Mesenchymal stem cell (in vitro differentiated cells and primary cell): ENCODE measurements at regions not wholly inside any gene's neighbourhood (a gene's known extent, or its start where the extent isn't known, plus 50 kb on each side); places are given as distances from the start of the nearest gene placed in this dataset.

ENCODE experiments used
- DNase-seq: peaks from one replicate; pipeline ENCODE4 v3.0.0-alpha.2; 2013
- H2AFZ ChIP-seq: one replicate; pipeline ENCODE4 v1.6.1; 2013; ENCODE audit warnings: low read depth, mild to moderate bottlenecking, control low read depth, inconsistent platforms, low read length, moderate library complexity
- H2AK5ac ChIP-seq: 2 replicates; pipeline ENCODE4 v1.6.1; 2013; ENCODE audit warnings: low read length, moderate library complexity, mild to moderate bottlenecking, inconsistent platforms; ENCODE audit not compliant: severe bottlenecking
- H2BK120ac ChIP-seq: one replicate; pipeline ENCODE4 v1.6.1; 2013; ENCODE audit warnings: low read depth, mild to moderate bottlenecking, inconsistent platforms, low read length, moderate library complexity
- H2BK12ac ChIP-seq, 2 experiments: one replicate each; pipeline ENCODE4 v1.6.1; 2013; ENCODE audit warnings: inconsistent platforms in 2 of 2, low read length in 2 of 2, mild to moderate bottlenecking in 2 of 2, moderate library complexity in 2 of 2, control low read depth in 1 of 2
- H2BK15ac ChIP-seq: one replicate; pipeline ENCODE4 v1.6.1; 2013; ENCODE audit warnings: mild to moderate bottlenecking, low read depth, inconsistent platforms; ENCODE audit not compliant: poor library complexity, severe bottlenecking
- H2BK5ac ChIP-seq: 2 replicates; pipeline ENCODE4 v1.6.1; 2013; ENCODE audit warnings: low read depth, mild to moderate bottlenecking, low read length, control low read depth, inconsistent platforms; ENCODE audit not compliant: poor library complexity, severe bottlenecking
- H3K14ac ChIP-seq, 2 experiments: one replicate each; pipeline ENCODE4 v1.6.1; 2013; ENCODE audit warnings: inconsistent platforms in 2 of 2, low read length in 2 of 2, control low read depth in 1 of 2, mild to moderate bottlenecking in 1 of 2, moderate library complexity in 1 of 2
- H3K18ac ChIP-seq, 2 experiments: one replicate each; pipeline ENCODE4 v1.6.1; 2013; ENCODE audit warnings: inconsistent platforms in 2 of 2, low read length in 2 of 2, control low read depth in 1 of 2, low read depth in 1 of 2, mild to moderate bottlenecking in 1 of 2
- H3K23ac ChIP-seq, 2 experiments: one replicate each; pipeline ENCODE4 v1.6.1; 2013; ENCODE audit warnings: inconsistent platforms in 2 of 2, low read length in 2 of 2, mild to moderate bottlenecking in 2 of 2, moderate library complexity in 2 of 2, control low read depth in 1 of 2
- H3K27ac ChIP-seq: 2 replicates; pipeline ENCODE4 v1.5.1; 2013; ENCODE audit warnings: mild to moderate bottlenecking, moderate library complexity, low read length, control low read depth, inconsistent platforms; ENCODE audit not compliant: poor library complexity, severe bottlenecking
- H3K27me3 ChIP-seq, 2 experiments: 2 replicates each; pipeline versions ENCODE4 v1.6.1 to v1.7.0; 2013; ENCODE audit warnings: low read length in 2 of 2, mild to moderate bottlenecking in 2 of 2, moderate library complexity in 2 of 2, control low read depth in 1 of 2, inconsistent platforms in 1 of 2; ENCODE audit not compliant: control insufficient read depth in 1 of 2, insufficient read depth in 1 of 2
- H3K36me3 ChIP-seq, 2 experiments: 2 replicates each; pipeline versions ENCODE4 v1.6.1 to v1.7.0; 2013; ENCODE audit warnings: low read length in 2 of 2, control low read depth in 1 of 2, inconsistent platforms in 1 of 2, low read depth in 1 of 2, mild to moderate bottlenecking in 1 of 2; ENCODE audit not compliant: insufficient read depth in 2 of 2, control insufficient read depth in 1 of 2
- H3K4ac ChIP-seq, 2 experiments: one replicate each; pipeline ENCODE4 v1.6.1; 2013; ENCODE audit warnings: inconsistent platforms in 2 of 2, low read length in 2 of 2, mild to moderate bottlenecking in 2 of 2, moderate library complexity in 2 of 2, control low read depth in 1 of 2, low read depth in 1 of 2
- H3K4me1 ChIP-seq: 2 replicates; pipeline ENCODE4 v1.6.1; 2013; ENCODE audit warnings: low read depth, low read length, control low read depth; ENCODE audit not compliant: control insufficient read depth, insufficient read depth
- H3K4me2 ChIP-seq: 2 replicates; pipeline ENCODE4 v1.6.1; 2013; ENCODE audit warnings: low read length, mild to moderate bottlenecking, inconsistent platforms; ENCODE audit not compliant: poor library complexity, severe bottlenecking
- H3K4me3 ChIP-seq, 2 experiments: 2 replicates each; pipeline versions ENCODE4 v1.5.1 to v1.7.0; 2013; ENCODE audit warnings: low read length in 2 of 2, mild to moderate bottlenecking in 2 of 2, control low read depth in 1 of 2, low read depth in 1 of 2; ENCODE audit not compliant: insufficient read depth in 1 of 2
- H3K79me1 ChIP-seq: replicated peaks from 2 replicates; pipeline ENCODE4 v1.6.1; 2013; ENCODE audit warnings: mild to moderate bottlenecking, control low read depth, low read length, inconsistent platforms; ENCODE audit not compliant: poor library complexity, severe bottlenecking
- H3K9ac ChIP-seq: 2 replicates; pipeline ENCODE4 v1.7.0; 2013; ENCODE audit warnings: mild to moderate bottlenecking, low read length, moderate library complexity
- H3K9me3 ChIP-seq: 2 replicates; pipeline ENCODE4 v1.7.0; 2013; ENCODE audit warnings: mild to moderate bottlenecking, low read length; ENCODE audit not compliant: control insufficient read depth
- H4K8ac ChIP-seq: one replicate; pipeline ENCODE4 v1.6.1; 2013; ENCODE audit warnings: inconsistent platforms, mild to moderate bottlenecking, low read length, moderate library complexity
- H4K91ac ChIP-seq: one replicate; pipeline ENCODE4 v1.6.1; 2013; ENCODE audit warnings: mild to moderate bottlenecking, low read length, inconsistent platforms
- WGBS: methylation state at CpG from one replicate; pipeline ENCODE4 v1.1.7; 2013; ENCODE audit warnings: mixed read lengths; 5-methylcytosine and 5-hydroxymethylcytosine counted together

DNA sequence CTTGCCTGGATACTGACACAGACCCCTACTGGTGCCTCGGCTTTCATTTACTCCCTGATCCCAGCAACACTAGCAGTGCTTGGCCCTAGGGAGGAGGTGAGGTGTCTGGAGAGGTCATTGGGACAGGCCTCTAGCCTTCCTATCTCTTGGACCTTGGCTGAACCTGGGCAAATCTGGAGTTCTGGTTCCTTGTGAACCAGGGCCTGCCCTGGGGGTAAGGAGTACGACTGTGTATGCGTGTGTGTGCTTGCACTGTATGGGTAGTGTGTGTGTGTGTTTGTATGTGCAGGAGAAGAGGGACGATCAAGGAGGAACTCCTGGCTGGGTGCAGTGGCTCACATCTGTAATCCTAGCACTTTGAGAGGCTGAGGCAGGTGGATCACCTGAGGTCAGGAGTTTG, 252.7 kb upstream of the CSF3R start:
- H3K4me2 ChIP-seq: no peak overlapping the region
- no peak overlapping the region for H3K4ac ChIP-seq
- H3K27ac ChIP-seq: no peak overlapping the region
- H3K36me3 ChIP-seq: no peaks in the 10 kb centered on the region
- no peak overlapping the region for H3K4me3 ChIP-seq
- H2AK5ac ChIP-seq: no peak overlapping the region
- no peaks in the 10 kb centered on the region for H3K79me1 ChIP-seq
- WGBS: 65% methylated on average over 3 of the region's 4 CpGs
- H3K27me3 ChIP-seq: peaks cover 0 to 22% of the 10 kb centered on the region in 2 experiments
- no peak overlapping the region for H2BK12ac ChIP-seq
- H4K91ac ChIP-seq: no peak overlapping the region
- no peak for DNase-seq
- H3K9ac ChIP-seq: no peak overlapping the region
- no peak overlapping the region for H3K18ac ChIP-seq
- H3K14ac ChIP-seq: no peak overlapping the region
- no peaks in the 10 kb centered on the region for H3K9me3 ChIP-seq
- H3K23ac ChIP-seq: no peak overlapping the region
- no peak overlapping the region for H2AFZ ChIP-seq
- H2BK120ac ChIP-seq: no peak overlapping the region
- no peak overlapping the region for H2BK15ac ChIP-seq
- H2BK5ac ChIP-seq: no peak overlapping the region
- H3K4me1 ChIP-seq: no peaks in the 10 kb centered on the region
- H4K8ac ChIP-seq: no peak overlapping the region

DNA sequence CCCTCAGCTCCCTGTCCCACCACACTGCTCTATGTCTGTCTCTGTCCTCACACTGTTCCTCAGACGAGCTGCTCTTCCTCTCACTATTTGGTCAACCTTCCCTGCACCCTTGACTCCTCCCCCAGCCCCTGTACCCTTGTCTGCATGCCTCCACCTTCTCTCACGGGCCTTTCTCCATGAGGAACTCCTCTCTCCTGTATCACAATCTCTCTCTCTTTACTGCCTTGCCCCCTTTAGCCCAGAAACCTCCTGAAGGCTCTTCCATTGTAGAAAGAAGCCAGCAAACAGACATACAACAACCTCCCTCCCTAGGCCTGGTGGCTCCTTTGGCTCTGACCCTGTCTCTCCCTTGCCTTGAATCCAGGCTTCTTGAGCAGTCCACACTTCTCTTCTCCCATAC, 251.6 kb upstream of the CSF3R start:
- Histone ChIP-seq H3K18ac (no peak overlapping the region), H3K4me1 (no peaks in the 10 kb centered on the region), H2BK5ac (no peak overlapping the region), H2BK120ac (no peak overlapping the region), H3K4me2 (no peak overlapping the region), H3K27ac (no peak overlapping the region), H3K14ac (no peak overlapping the region), H2BK12ac (no peak overlapping the region), H2BK15ac (no peak overlapping the region), H3K9ac (no peak overlapping the region), H2AK5ac (no peak overlapping the region), H3K4ac (no peak overlapping the region), H4K8ac (no peak overlapping the region), H2AFZ (no peak overlapping the region), H4K91ac (no peak overlapping the region), H3K9me3 (no peaks in the 10 kb centered on the region), H3K36me3 (no peaks in the 10 kb centered on the region), H3K79me1 (no peaks in the 10 kb centered on the region), H3K27me3 (peaks cover 0 to 22% of the 10 kb centered on the region in 2 experiments), H3K23ac (no peak overlapping the region), H3K4me3 (no peak overlapping the region)
- no peak for DNase-seq
- WGBS: 15% methylated on average over 2 of the region's 2 CpGs

DNA sequence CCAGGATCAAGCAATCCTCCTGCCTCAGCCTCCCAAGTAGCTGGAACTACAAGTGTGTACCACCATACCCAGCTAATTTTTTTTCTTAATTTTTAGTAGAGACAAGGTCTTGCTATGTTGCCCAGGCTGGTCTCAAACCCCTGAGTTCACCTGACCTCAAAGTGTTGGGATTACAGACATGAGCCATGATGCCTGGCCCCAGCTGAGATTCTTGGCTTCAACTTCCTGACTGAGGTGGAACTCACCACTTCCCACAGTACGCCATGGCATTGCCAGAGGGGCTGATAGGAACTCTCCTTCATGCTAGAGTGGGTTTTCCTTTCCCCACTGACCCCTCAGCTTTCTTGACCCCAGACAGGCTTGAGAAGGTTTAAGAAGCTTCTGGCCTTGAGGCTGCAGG, 251.0 kb upstream of the CSF3R start:
- no peak overlapping the region for H2BK120ac ChIP-seq
- no peak overlapping the region for H3K9ac ChIP-seq
- H2AFZ ChIP-seq: no peak overlapping the region
- H2BK12ac ChIP-seq: no peak overlapping the region
- no peak overlapping the region for H4K8ac ChIP-seq
- H3K79me1 ChIP-seq: no peaks in the 10 kb centered on the region
- no peaks in the 10 kb centered on the region for H3K9me3 ChIP-seq
- no peak overlapping the region for H3K23ac ChIP-seq
- no peak overlapping the region for H3K14ac ChIP-seq
- H2BK15ac ChIP-seq: no peak overlapping the region
- H2AK5ac ChIP-seq: no peak overlapping the region
- peaks cover 0 to 18% of the 10 kb centered on the region in 2 experiments for H3K27me3 ChIP-seq
- H3K18ac ChIP-seq: no peak overlapping the region
- H3K27ac ChIP-seq: no peak overlapping the region
- no peaks in the 10 kb centered on the region for H3K4me1 ChIP-seq
- no peak overlapping the region for H3K4me3 ChIP-seq
- H3K4ac ChIP-seq: no peak overlapping the region
- H4K91ac ChIP-seq: no peak overlapping the region
- H3K36me3 ChIP-seq: no peaks in the 10 kb centered on the region
- WGBS: 22% methylated on average over 1 of the region's 1 CpG
- H3K4me2 ChIP-seq: no peak overlapping the region
- no peak for DNase-seq
- no peak overlapping the region for H2BK5ac ChIP-seq

DNA sequence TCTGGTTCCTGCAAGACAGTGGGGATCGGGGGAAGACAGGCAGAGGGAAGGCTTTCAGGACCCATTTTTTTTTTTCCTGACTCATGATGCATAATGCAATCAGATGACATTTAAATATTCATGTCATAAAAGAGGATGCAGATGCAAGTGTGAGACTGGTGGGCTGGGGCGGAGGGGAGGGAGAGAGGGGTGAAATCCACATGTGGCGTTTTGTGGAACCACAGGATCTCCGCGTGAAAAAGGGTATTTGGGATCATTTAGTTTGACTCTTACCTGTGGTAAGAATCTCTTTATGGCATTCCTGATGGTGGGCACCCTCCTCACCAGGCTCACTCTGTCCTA, 249.3 kb upstream of the CSF3R start:
- Histone ChIP-seq H2AK5ac (no peak overlapping the region), H4K91ac (no peak overlapping the region), H3K4me3 (no peak overlapping the region), H2BK5ac (no peak overlapping the region), H3K79me1 (no peaks in the 10 kb centered on the region), H4K8ac (no peak overlapping the region), H3K4ac (no peak overlapping the region), H2BK12ac (no peak overlapping the region), H3K27ac (no peak overlapping the region), H3K4me1 (no peaks in the 10 kb centered on the region), H2BK120ac (no peak overlapping the region), H3K4me2 (no peak overlapping the region), H3K18ac (no peak overlapping the region), H3K27me3 (peaks cover 0 to 7% of the 10 kb centered on the region in 2 experiments), H3K36me3 (no peaks in the 10 kb centered on the region), H3K9me3 (no peaks in the 10 kb centered on the region), H3K23ac (no peak overlapping the region), H3K9ac (no peak overlapping the region), H2AFZ (no peak overlapping the region), H2BK15ac (no peak overlapping the region), H3K14ac (no peak overlapping the region)
- WGBS: 92% methylated on average over 3 of the region's 5 CpGs
- no peak for DNase-seq
